PC-9 (cell line): ENCODE measurements at regions not wholly inside any gene's neighbourhood (a gene's known extent, or its start where the extent isn't known, plus 50 kb on each side); places are given as distances from the start of the nearest gene placed in this dataset.

Source experiments
- BruUV-seq: library from RNA; stranded (reverse); fragments of 400-500 nt; replicated peaks from 2 replicates; lab custom pipeline; 2021; lab: Mats Ljungman, UMichigan
- CTCF ChIA-PET: fragments of 300-600 bp; sonication (Branson Sonifier 250); formaldehyde crosslinking; loops from one replicate; lab custom pipeline; 2022; ENCODE audit warnings: antibody characterized with exemption; lab: Charles Lee
- POLR2A ChIA-PET: fragments of 300-600 bp; sonication (Branson Sonifier 250); formaldehyde crosslinking; loops from one replicate; lab custom pipeline; 2022; ENCODE audit warnings: antibody characterized with exemption; ENCODE audit not compliant: unreplicated experiment; lab: Charles Lee
- DNase-seq, 2 experiments: peaks; one replicate each; pipeline versions ENCODE4 v3.0.0 to v3.0.0-alpha.2; 2015 to 2022; ENCODE audit warnings: mixed read lengths in 1 of 2
- H2AFZ ChIP-seq: fragments of 200-600 bp; sonication (generic); 2 replicates; pipeline ENCODE4 v1.8.1; 2017; ENCODE audit warnings: antibody characterized with exemption
- H3F3A ChIP-seq: fragments of 200-600 bp; sonication (generic); 2 replicates; pipeline ENCODE4 v1.8.1; 2017; ENCODE audit warnings: antibody characterized with exemption, mild to moderate bottlenecking, low read depth; ENCODE audit not compliant: insufficient read depth
- H3K27ac ChIP-seq: fragments of 200-600 bp; sonication (generic); 2 replicates; pipeline ENCODE4 v1.6.1; 2016; ENCODE audit warnings: mixed run types
- H3K27me3 ChIP-seq: fragments of 200-600 bp; sonication (generic); 2 replicates; pipeline ENCODE4 v1.6.1; 2016; ENCODE audit warnings: low read depth, mixed run types; ENCODE audit not compliant: insufficient read depth
- H3K36me3 ChIP-seq: fragments of 200-600 bp; sonication (generic); 2 replicates; pipeline ENCODE4 v1.6.1; 2016; ENCODE audit warnings: low read depth, mixed run types
- H3K4me1 ChIP-seq: fragments of 200-600 bp; sonication (generic); replicated peaks from 2 replicates; pipeline ENCODE4 v1.6.1; 2016; ENCODE audit warnings: mixed run types; ENCODE audit not compliant: insufficient read depth
- H3K4me2 ChIP-seq: fragments of 200-600 bp; sonication (generic); 2 replicates; pipeline ENCODE4 v1.6.1; 2017; ENCODE audit warnings: mixed run types
- H3K4me3 ChIP-seq: fragments of 200-600 bp; sonication (generic); 2 replicates; pipeline ENCODE4 v1.6.1; 2016; ENCODE audit warnings: mixed run types
- H3K79me2 ChIP-seq: fragments of 200-600 bp; sonication (generic); 2 replicates; pipeline ENCODE4 v1.6.1; 2017; ENCODE audit warnings: low read depth, mixed run types
- H3K9me2 ChIP-seq: fragments of 200-600 bp; sonication (generic); 2 replicates; pipeline ENCODE4 v1.8.1; 2017; ENCODE audit warnings: mild to moderate bottlenecking; ENCODE audit not compliant: insufficient read depth
- H3K9me3 ChIP-seq: fragments of 200-600 bp; sonication (generic); 2 replicates; pipeline ENCODE4 v1.8.1; 2016; ENCODE audit warnings: low read depth; ENCODE audit not compliant: insufficient read depth
- H4K20me1 ChIP-seq: fragments of 200-600 bp; sonication (generic); 2 replicates; pipeline ENCODE4 v1.8.1; 2017; ENCODE audit not compliant: insufficient read depth
- EZH2 ChIP-seq: fragments of 200-600 bp; sonication (generic); IDR thresholded peaks from 2 replicates; pipeline ENCODE4 v1.8.0; 2017; ENCODE audit warnings: antibody characterized with exemption, low read depth
- intact Hi-C: fragments of 100-400 bp; cut with micrococcal nuclease; formaldehyde crosslinking; loops from one replicate; pipeline ENCODE4 v1.10.0; 2022; ENCODE audit not compliant: unreplicated experiment
- TF ChIP-seq, protein P1 (sequence below): fragments of 200-600 bp; sonication (generic); conservative IDR thresholded peaks from 2 replicates; pipeline ENCODE4 v1.6.1; 2017; ENCODE audit warnings: mixed run types, antibody characterized with exemption, mild to moderate bottlenecking, moderate library complexity

DNA sequence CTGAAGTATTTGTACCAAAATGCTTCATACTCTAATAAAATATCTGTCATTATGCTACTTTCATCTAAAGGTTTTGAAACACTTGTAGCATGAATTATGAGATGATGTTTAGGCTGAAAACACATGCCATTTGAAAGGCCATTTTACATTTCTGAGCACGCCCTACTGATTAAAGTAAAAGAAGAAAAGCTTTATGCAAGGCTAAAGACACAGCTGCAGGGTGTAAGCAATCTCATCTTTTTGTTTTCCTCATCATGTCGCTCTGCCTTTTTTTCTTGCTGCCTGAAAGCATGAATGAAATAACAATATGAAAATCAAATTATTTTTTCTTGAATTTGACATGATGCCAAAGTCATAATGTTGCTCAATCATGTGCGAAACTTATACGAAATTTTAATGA lies 148.6 kb upstream of the ARG1 start:
- Histone ChIP-seq H3K4me1 (no peaks in the 10 kb centered on the region), H3K9me2 (no peaks in the 10 kb centered on the region), H3K4me2 (no peak overlapping the region), H3K4me3 (no peak overlapping the region), H3K36me3 (no peaks in the 10 kb centered on the region), H3F3A (no peaks in the 10 kb centered on the region), H3K79me2 (no peaks in the 10 kb centered on the region), H3K27ac (no peak overlapping the region), H3K27me3 (no peaks in the 10 kb centered on the region), H2AFZ (no peak overlapping the region; the same call in 1 of the 2 replicates), H3K9me3 (no peaks in the 10 kb centered on the region), H4K20me1 (no peaks in the 10 kb centered on the region)
- ChIA-PET POLR2A (no interaction called here), CTCF (no interaction called here)
- no TSS peak for BruUV-seq
- intact Hi-C loops = no loop called here
- DNase-seq = no peak
- TF ChIP-seq, protein P1, sequence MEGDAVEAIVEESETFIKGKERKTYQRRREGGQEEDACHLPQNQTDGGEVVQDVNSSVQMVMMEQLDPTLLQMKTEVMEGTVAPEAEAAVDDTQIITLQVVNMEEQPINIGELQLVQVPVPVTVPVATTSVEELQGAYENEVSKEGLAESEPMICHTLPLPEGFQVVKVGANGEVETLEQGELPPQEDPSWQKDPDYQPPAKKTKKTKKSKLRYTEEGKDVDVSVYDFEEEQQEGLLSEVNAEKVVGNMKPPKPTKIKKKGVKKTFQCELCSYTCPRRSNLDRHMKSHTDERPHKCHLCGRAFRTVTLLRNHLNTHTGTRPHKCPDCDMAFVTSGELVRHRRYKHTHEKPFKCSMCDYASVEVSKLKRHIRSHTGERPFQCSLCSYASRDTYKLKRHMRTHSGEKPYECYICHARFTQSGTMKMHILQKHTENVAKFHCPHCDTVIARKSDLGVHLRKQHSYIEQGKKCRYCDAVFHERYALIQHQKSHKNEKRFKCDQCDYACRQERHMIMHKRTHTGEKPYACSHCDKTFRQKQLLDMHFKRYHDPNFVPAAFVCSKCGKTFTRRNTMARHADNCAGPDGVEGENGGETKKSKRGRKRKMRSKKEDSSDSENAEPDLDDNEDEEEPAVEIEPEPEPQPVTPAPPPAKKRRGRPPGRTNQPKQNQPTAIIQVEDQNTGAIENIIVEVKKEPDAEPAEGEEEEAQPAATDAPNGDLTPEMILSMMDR = no peak
- TF ChIP-seq EZH2 = no peak

DNA sequence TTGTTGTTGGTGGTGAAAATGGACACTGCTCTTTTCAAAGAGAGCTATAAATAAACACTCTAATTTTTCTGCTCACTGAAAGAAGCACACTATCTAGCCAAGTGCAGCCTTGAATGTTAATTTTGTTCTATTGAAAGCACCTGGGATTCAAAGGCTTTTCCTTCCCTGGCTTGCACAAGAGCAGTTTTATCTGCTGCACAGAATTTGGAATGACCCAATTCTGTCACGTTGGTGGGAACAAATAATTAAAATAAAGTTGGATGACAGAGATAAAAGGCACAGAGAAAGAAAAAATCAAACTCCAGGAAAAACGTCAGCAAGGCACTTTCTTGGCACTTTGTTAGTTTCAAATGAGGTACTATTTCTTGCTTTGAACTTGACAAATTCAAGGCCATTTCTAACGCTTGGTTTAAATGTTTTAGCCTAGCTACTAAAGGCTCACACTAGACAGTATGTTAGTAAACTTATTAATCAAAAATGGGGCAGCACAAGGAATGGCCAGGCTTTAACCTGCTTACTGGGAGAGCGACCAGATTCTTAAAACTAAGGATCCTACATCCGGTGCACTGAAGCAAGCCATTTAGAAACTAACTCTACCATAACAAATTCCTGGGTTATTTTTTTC lies 145.5 kb upstream of the ARG1 start:
- TF ChIP-seq EZH2 = no peak
- TF ChIP-seq, protein P1 = no peak
- no peak overlapping the region for H2AFZ ChIP-seq
- H3K4me1 ChIP-seq = no peaks in the 10 kb centered on the region
- H3K4me2 ChIP-seq = no peak overlapping the region
- H3K9me2 ChIP-seq = no peaks in the 10 kb centered on the region
- intact Hi-C loops = no loop called here
- no peak overlapping the region for H3K4me3 ChIP-seq
- ChIA-PET CTCF (no interaction called here), POLR2A (no interaction called here)
- H3K36me3 ChIP-seq = no peaks in the 10 kb centered on the region
- BruUV-seq = no TSS peak
- H4K20me1 ChIP-seq = no peaks in the 10 kb centered on the region
- no peaks in the 10 kb centered on the region for H3K79me2 ChIP-seq
- H3K27ac ChIP-seq = no peak overlapping the region
- DNase-seq = no peak
- no peaks in the 10 kb centered on the region for H3K27me3 ChIP-seq
- no peaks in the 10 kb centered on the region for H3F3A ChIP-seq
- no peaks in the 10 kb centered on the region for H3K9me3 ChIP-seq

DNA sequence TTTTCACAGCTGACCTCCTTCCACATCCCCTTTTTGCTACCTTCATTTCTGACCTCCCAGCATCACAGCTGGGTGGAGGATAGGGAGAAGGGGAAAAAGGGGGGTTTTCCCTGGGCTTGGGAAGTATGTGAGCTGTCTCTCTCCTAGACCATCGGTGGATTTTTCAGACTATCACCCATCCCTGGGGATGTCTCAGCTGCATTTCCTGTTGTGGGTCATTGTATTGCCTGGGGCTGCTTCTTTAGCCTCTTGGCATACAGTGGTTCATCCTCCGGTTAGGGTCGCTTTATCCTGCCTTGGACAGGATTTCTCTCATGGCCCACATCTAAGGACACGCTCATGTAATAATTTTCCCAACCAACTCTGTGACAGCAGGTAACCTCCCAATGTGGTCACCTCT lies 142.5 kb upstream of the ARG1 start:
- Histone ChIP-seq H3K4me3 (no peak overlapping the region), H2AFZ (no peak overlapping the region)
- CTCF ChIA-PET = no interaction called here

DNA sequence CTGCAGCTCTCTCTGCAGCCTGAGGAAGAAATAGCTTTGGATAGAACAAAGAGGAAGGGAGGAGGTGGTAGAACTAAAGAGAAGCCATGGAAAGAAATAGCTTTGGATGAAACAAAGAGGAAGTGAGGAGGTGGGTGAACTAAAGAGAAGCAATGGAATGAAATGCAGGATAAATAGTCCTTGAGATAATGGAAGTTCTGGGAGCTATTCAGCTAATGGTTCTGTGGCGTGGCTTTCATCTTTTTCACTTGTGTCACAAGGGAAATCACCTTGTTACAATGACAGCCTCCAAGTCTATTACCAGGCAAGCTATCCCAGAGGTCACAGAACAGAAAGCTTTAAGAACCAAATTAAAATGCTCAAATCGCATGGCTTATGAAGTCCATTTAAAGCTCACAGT lies 141.3 kb upstream of the ARG1 start:
- H3K36me3 ChIP-seq = no peaks in the 10 kb centered on the region
- no peaks in the 10 kb centered on the region for H4K20me1 ChIP-seq
- H3K4me3 ChIP-seq = no peak overlapping the region
- H3K79me2 ChIP-seq = no peaks in the 10 kb centered on the region
- intact Hi-C loops = no loop called here
- no TSS peak for BruUV-seq
- no peaks in the 10 kb centered on the region for H3K4me1 ChIP-seq
- CTCF ChIA-PET = no interaction called here
- POLR2A ChIA-PET = no interaction called here
- TF ChIP-seq EZH2 = no peak
- TF ChIP-seq, protein P1 = no peak
- no peak for DNase-seq
- no peak overlapping the region for H3K27ac ChIP-seq
- no peaks in the 10 kb centered on the region for H3K9me2 ChIP-seq
- no peaks in the 10 kb centered on the region for H3K27me3 ChIP-seq
- no peaks in the 10 kb centered on the region for H3F3A ChIP-seq
- H3K9me3 ChIP-seq = no peaks in the 10 kb centered on the region
- no peak overlapping the region for H3K4me2 ChIP-seq
- no peak overlapping the region for H2AFZ ChIP-seq

More for the DNA sequence above, 142.5 kb upstream of the ARG1 start:
- no TSS peak for BruUV-seq
- Histone ChIP-seq H3K27ac (no peak overlapping the region), H3K4me2 (no peak overlapping the region), H3K36me3 (no peaks in the 10 kb centered on the region), H3K27me3 (no peaks in the 10 kb centered on the region), H3K9me2 (no peaks in the 10 kb centered on the region), H4K20me1 (no peaks in the 10 kb centered on the region), H3K79me2 (no peaks in the 10 kb centered on the region), H3F3A (no peaks in the 10 kb centered on the region), H3K4me1 (no peaks in the 10 kb centered on the region), H3K9me3 (no peaks in the 10 kb centered on the region)
- intact Hi-C loops = no loop called here
- POLR2A ChIA-PET = no interaction called here
- no peak for TF ChIP-seq EZH2
- no peak for DNase-seq
